ENCODE measurements at regions not wholly inside any gene's neighbourhood (a gene's known extent, or its start where the extent isn't known, plus 50 kb on each side); places are given as distances from the start of the nearest gene placed in this dataset.

GRCh38 chr4:181147416-181147951 lies 1095.7 kb upstream of the TENM3 start:
- H3K9me3 Mint-ChIP-seq, result no peaks in the 10 kb centered on the region
- no peaks in the 10 kb centered on the region for H3K27me3 Mint-ChIP-seq (ENCODE audit: low read depth)
- intact Hi-C loops (cut with micrococcal nuclease), result no loop called here
- DNase-seq (ENCODE audit: low spot score), result no peak
- H3K4me3 Mint-ChIP-seq (ENCODE audit: low read depth), result no peak overlapping the region
- no peaks in the 10 kb centered on the region for H3K36me3 Mint-ChIP-seq (ENCODE audit: low read depth)
- no peak overlapping the region for H3K27ac Mint-ChIP-seq
- no peaks in the 10 kb centered on the region for H3K4me1 Mint-ChIP-seq (ENCODE audit: low read depth)

- Mint-ChIP-seq H3K4me3 (ENCODE audit: low read depth) (no peak overlapping the region), H3K4me1 (ENCODE audit: low read depth) (no peaks in the 10 kb centered on the region), H3K27me3 (ENCODE audit: low read depth) (no peaks in the 10 kb centered on the region), H3K36me3 (ENCODE audit: low read depth) (no peaks in the 10 kb centered on the region), H3K27ac (no peak overlapping the region), H3K9me3 (no peaks in the 10 kb centered on the region)
- no peak for DNase-seq (ENCODE audit: low spot score)
- intact Hi-C loops (cut with micrococcal nuclease), result no loop called here
Observed at GRCh38 chr4:181148470-181148869, 1094.7 kb upstream of the TENM3 start.

- H3K27me3 Mint-ChIP-seq (ENCODE audit: low read depth), result no peaks in the 10 kb centered on the region
Observed at GRCh38 chr4:181150191-181150590, 1093.0 kb upstream of the TENM3 start.

GRCh38 chr4:181151856-181152255 lies 1091.3 kb upstream of the TENM3 start:
- H3K4me3 Mint-ChIP-seq (ENCODE audit: low read depth), result no peak overlapping the region
- DNase-seq (ENCODE audit: low spot score), result no peak
- no peaks in the 10 kb centered on the region for H3K36me3 Mint-ChIP-seq (ENCODE audit: low read depth)
- H3K27ac Mint-ChIP-seq, result no peak overlapping the region
- H3K4me1 Mint-ChIP-seq (ENCODE audit: low read depth), result no peaks in the 10 kb centered on the region
- intact Hi-C loops (cut with micrococcal nuclease), result no loop called here
- H3K9me3 Mint-ChIP-seq, result no peaks in the 10 kb centered on the region
- no peaks in the 10 kb centered on the region for H3K27me3 Mint-ChIP-seq (ENCODE audit: low read depth)

More at GRCh38 chr4:181150191-181150590, 1093.0 kb upstream of the TENM3 start:
- H3K4me1 Mint-ChIP-seq (ENCODE audit: low read depth), result no peaks in the 10 kb centered on the region
- H3K9me3 Mint-ChIP-seq, result no peaks in the 10 kb centered on the region
- H3K27ac Mint-ChIP-seq, result no peak overlapping the region
- no peak for DNase-seq (ENCODE audit: low spot score)
- H3K36me3 Mint-ChIP-seq (ENCODE audit: low read depth), result no peaks in the 10 kb centered on the region
- no peak overlapping the region for H3K4me3 Mint-ChIP-seq (ENCODE audit: low read depth)
- intact Hi-C loops (cut with micrococcal nuclease), result no loop called here

- Mint-ChIP-seq H3K36me3 (ENCODE audit: low read depth) (no peaks in the 10 kb centered on the region), H3K4me1 (ENCODE audit: low read depth) (no peaks in the 10 kb centered on the region), H3K27ac (no peak overlapping the region), H3K9me3 (no peaks in the 10 kb centered on the region), H3K4me3 (ENCODE audit: low read depth) (no peak overlapping the region), H3K27me3 (ENCODE audit: low read depth) (no peaks in the 10 kb centered on the region)
- intact Hi-C loops (cut with micrococcal nuclease), result no loop called here
- no peak for DNase-seq (ENCODE audit: low spot score)
Observed at GRCh38 chr4:181157647-181158046, 1085.6 kb upstream of the TENM3 start.

- no peak for DNase-seq (ENCODE audit: low spot score)
- Mint-ChIP-seq H3K27ac (no peak overlapping the region), H3K4me3 (ENCODE audit: low read depth) (no peak overlapping the region), H3K9me3 (no peaks in the 10 kb centered on the region), H3K4me1 (ENCODE audit: low read depth) (no peaks in the 10 kb centered on the region), H3K36me3 (ENCODE audit: low read depth) (no peaks in the 10 kb centered on the region), H3K27me3 (ENCODE audit: low read depth) (no peaks in the 10 kb centered on the region)
- intact Hi-C loops (cut with micrococcal nuclease), result no loop called here
Observed at GRCh38 chr4:181158971-181159370, 1084.2 kb upstream of the TENM3 start.

- intact Hi-C loops (cut with micrococcal nuclease), result no loop called here
- H3K36me3 Mint-ChIP-seq (ENCODE audit: low read depth), result no peaks in the 10 kb centered on the region
- no peak overlapping the region for H3K4me3 Mint-ChIP-seq (ENCODE audit: low read depth)
- H3K4me1 Mint-ChIP-seq (ENCODE audit: low read depth), result no peaks in the 10 kb centered on the region
- no peak for DNase-seq (ENCODE audit: low spot score)
- no peaks in the 10 kb centered on the region for H3K27me3 Mint-ChIP-seq (ENCODE audit: low read depth)
- H3K27ac Mint-ChIP-seq, result no peak overlapping the region
- H3K9me3 Mint-ChIP-seq, result no peaks in the 10 kb centered on the region
Observed at GRCh38 chr4:181161669-181162068, 1081.5 kb upstream of the TENM3 start.

- no peaks in the 10 kb centered on the region for H3K4me1 Mint-ChIP-seq (ENCODE audit: low read depth)
- no peaks in the 10 kb centered on the region for H3K27me3 Mint-ChIP-seq (ENCODE audit: low read depth)
- H3K27ac Mint-ChIP-seq, result no peak overlapping the region
- no peaks in the 10 kb centered on the region for H3K36me3 Mint-ChIP-seq (ENCODE audit: low read depth)
- no peak for DNase-seq (ENCODE audit: low spot score)
- intact Hi-C loops (cut with micrococcal nuclease), result no loop called here
- no peaks in the 10 kb centered on the region for H3K9me3 Mint-ChIP-seq
- H3K4me3 Mint-ChIP-seq (ENCODE audit: low read depth), result no peak overlapping the region
Observed at GRCh38 chr4:181162266-181162665, 1080.9 kb upstream of the TENM3 start.

GRCh38 chr4:181162676-181163075 lies 1080.5 kb upstream of the TENM3 start:
- intact Hi-C loops (cut with micrococcal nuclease), result no loop called here
- Mint-ChIP-seq H3K36me3 (ENCODE audit: low read depth) (no peaks in the 10 kb centered on the region), H3K9me3 (no peaks in the 10 kb centered on the region), H3K27me3 (ENCODE audit: low read depth) (no peaks in the 10 kb centered on the region), H3K27ac (no peak overlapping the region), H3K4me3 (ENCODE audit: low read depth) (no peak overlapping the region), H3K4me1 (ENCODE audit: low read depth) (no peaks in the 10 kb centered on the region)
- DNase-seq (ENCODE audit: low spot score), result no peak

- intact Hi-C loops (cut with micrococcal nuclease), result no loop called here
- H3K27me3 Mint-ChIP-seq (ENCODE audit: low read depth), result no peaks in the 10 kb centered on the region
- H3K27ac Mint-ChIP-seq, result no peak overlapping the region
- no peaks in the 10 kb centered on the region for H3K4me1 Mint-ChIP-seq (ENCODE audit: low read depth)
- no peak overlapping the region for H3K4me3 Mint-ChIP-seq (ENCODE audit: low read depth)
- no peaks in the 10 kb centered on the region for H3K9me3 Mint-ChIP-seq
- DNase-seq (ENCODE audit: low spot score), result no peak
- H3K36me3 Mint-ChIP-seq (ENCODE audit: low read depth), result no peaks in the 10 kb centered on the region
Observed at GRCh38 chr4:181166742-181167399, 1076.3 kb upstream of the TENM3 start.

- no peaks in the 10 kb centered on the region for H3K36me3 Mint-ChIP-seq (ENCODE audit: low read depth)
- H3K9me3 Mint-ChIP-seq, result no peaks in the 10 kb centered on the region
- no peaks in the 10 kb centered on the region for H3K27me3 Mint-ChIP-seq (ENCODE audit: low read depth)
- no peaks in the 10 kb centered on the region for H3K4me1 Mint-ChIP-seq (ENCODE audit: low read depth)
- no peak for DNase-seq (ENCODE audit: low spot score)
- H3K27ac Mint-ChIP-seq, result no peak overlapping the region
- no peak overlapping the region for H3K4me3 Mint-ChIP-seq (ENCODE audit: low read depth)
- intact Hi-C loops (cut with micrococcal nuclease), result no loop called here
Observed at GRCh38 chr4:181168011-181168805, 1075.0 kb upstream of the TENM3 start.

GRCh38 chr4:181173046-181173445 lies 1070.2 kb upstream of the TENM3 start:
- Mint-ChIP-seq H3K4me1 (ENCODE audit: low read depth) (no peaks in the 10 kb centered on the region), H3K36me3 (ENCODE audit: low read depth) (no peaks in the 10 kb centered on the region), H3K27me3 (ENCODE audit: low read depth) (no peaks in the 10 kb centered on the region), H3K27ac (no peak overlapping the region), H3K4me3 (ENCODE audit: low read depth) (no peak overlapping the region), H3K9me3 (no peaks in the 10 kb centered on the region)
- DNase-seq (ENCODE audit: low spot score), result no peak
- intact Hi-C loops (cut with micrococcal nuclease), result no loop called here

- DNase-seq (ENCODE audit: low spot score), result no peak
- Mint-ChIP-seq H3K4me1 (ENCODE audit: low read depth) (no peaks in the 10 kb centered on the region), H3K36me3 (ENCODE audit: low read depth) (no peaks in the 10 kb centered on the region), H3K27ac (no peak overlapping the region), H3K9me3 (no peaks in the 10 kb centered on the region), H3K4me3 (ENCODE audit: low read depth) (no peak overlapping the region), H3K27me3 (ENCODE audit: low read depth) (no peaks in the 10 kb centered on the region)
- intact Hi-C loops (cut with micrococcal nuclease), result no loop called here
Observed at GRCh38 chr4:181176306-181176705, 1066.9 kb upstream of the TENM3 start.

Measured in activated T-helper 2 cell treated with anti-CD3 and anti-CD28 coated beads, Interferon-gamma antibody, Interleukin-2, Interleukin-4, amounts not matched to agents 10 μg/mL and 5 μg/mL and 100 μg/mL, durations not matched to agents 14 hours and 24 hours and 36 hours (primary cell).